Ascending aorta (tissue), 2 donors: ENCODE measurements at regions not wholly inside any gene's neighbourhood (a gene's known extent, or its start where the extent isn't known, plus 50 kb on each side); places are given as distances from the start of the nearest gene placed in this dataset.

Experiments used
- DNase-seq, 2 donors: peaks; one replicate each; pipeline ENCODE4 v3.0.0-alpha.2; 2019; ENCODE audit warnings: low spot score in 2 of 2
- H3K27ac ChIP-seq, 2 donors: fragments of 200-600 bp; sonication (generic); one replicate each; pipeline ENCODE4 v1.5.1; 2016 to 2017; ENCODE audit warnings: mild to moderate bottlenecking in 1 of 2
- H3K27me3 ChIP-seq: fragments of 200-600 bp; sonication (generic); one replicate; pipeline ENCODE4 v1.5.1; 2017
- H3K36me3 ChIP-seq, 2 donors: fragments of 200-600 bp; sonication (generic); one replicate each; pipeline ENCODE4 v1.5.1; 2016
- H3K4me1 ChIP-seq, 2 donors: fragments of 200-600 bp; sonication (generic); one replicate each; pipeline ENCODE4 v1.5.1; 2016 to 2017; ENCODE audit warnings: mild to moderate bottlenecking in 1 of 2
- H3K4me3 ChIP-seq, 2 donors: fragments of 200-600 bp; sonication (generic); one replicate each; pipeline ENCODE4 v1.5.1; 2016 to 2017; ENCODE audit warnings: mild to moderate bottlenecking in 1 of 2
- H3K9me3 ChIP-seq, 2 donors: fragments of 200-600 bp; sonication (generic); one replicate each; pipeline ENCODE4 v1.5.1; 2016
- CTCF ChIP-seq, 3 experiments: fragments of 200-600 bp in 2 of 3; fragments of 450-650 bp in 1 of 3; sonication (generic) in 2 of 3; IDR thresholded peaks; one replicate each; pipeline ENCODE4 v1.5.1; 2016 to 2019; ENCODE audit warnings: antibody characterized with exemption in 3 of 3, mild to moderate bottlenecking in 1 of 3, moderate library complexity in 1 of 3
- intact Hi-C: fragments of 100-400 bp; cut with DNase I; formaldehyde crosslinking; loops from one replicate; pipeline ENCODE4 v1.15.1; 2023

DNA sequence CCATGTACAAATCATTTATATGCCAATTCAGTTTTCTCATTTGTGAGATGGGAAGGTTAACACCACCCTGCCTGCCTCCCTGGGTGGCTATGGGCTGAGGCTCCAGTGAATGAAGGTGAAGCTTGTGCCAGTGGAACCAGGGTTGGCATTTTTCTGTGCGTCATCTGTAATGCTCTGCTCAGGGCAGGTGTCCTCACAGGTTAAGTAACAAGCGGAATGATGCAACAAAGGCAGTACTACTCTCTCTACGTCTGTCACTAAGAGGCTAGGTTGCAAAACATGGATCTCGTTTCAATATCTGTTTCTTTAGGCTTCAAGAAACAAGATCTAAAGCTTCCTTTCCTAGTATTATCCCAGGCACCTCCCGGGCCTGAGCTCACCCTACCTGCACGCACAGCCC, 67.0 kb upstream of the ZNF648 start:
- no peak for TF ChIP-seq CTCF (IDR thresholded peaks at IDR 0.05)
- H3K4me1 ChIP-seq: no peaks in the 10 kb centered on the region
- no peaks in the 10 kb centered on the region for H3K27me3 ChIP-seq
- no peaks in the 10 kb centered on the region for H3K36me3 ChIP-seq
- no peaks in the 10 kb centered on the region for H3K9me3 ChIP-seq
- no peak for DNase-seq
- no peak overlapping the region for H3K4me3 ChIP-seq
- H3K27ac ChIP-seq: no peak overlapping the region
- intact Hi-C loops: no loop called here

GRCh38 chr1:182127656-182128055, 66.1 kb upstream of the ZNF648 start:
- no peaks in the 10 kb centered on the region for H3K36me3 ChIP-seq
- H3K27me3 ChIP-seq: no peaks in the 10 kb centered on the region
- DNase-seq: no peak
- H3K4me3 ChIP-seq: no peak overlapping the region
- H3K27ac ChIP-seq: no peak overlapping the region
- no peaks in the 10 kb centered on the region for H3K4me1 ChIP-seq
- H3K9me3 ChIP-seq: no peaks in the 10 kb centered on the region
- no peak for TF ChIP-seq CTCF (IDR thresholded peaks at IDR 0.05)
- intact Hi-C loops: no loop called here

DNA sequence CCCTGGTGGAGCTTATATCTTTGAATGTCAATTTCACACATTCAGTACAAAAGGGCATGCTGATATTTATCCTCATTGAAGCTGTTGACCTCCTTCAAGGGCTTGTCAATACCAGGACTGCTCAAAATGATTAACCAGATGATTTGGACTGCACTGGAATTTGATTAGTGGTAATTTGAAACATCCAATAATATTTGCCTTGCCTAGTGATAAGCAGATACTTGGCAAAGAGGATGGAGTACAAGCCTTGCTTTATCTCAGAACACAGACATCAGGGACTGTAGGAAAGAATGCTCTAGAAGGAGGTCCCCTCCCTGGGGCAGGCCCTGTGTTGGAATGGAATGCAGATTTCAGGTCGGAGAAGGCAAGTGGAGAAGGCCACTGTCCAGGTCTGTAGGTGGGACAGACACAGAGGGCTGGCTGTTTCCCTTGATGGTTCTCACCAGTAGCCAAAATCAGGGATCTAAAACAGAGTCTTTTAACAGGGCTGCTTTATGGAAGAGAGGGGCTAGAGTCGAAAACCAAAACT, 64.8 kb upstream of the ZNF648 start:
- TF ChIP-seq CTCF (IDR thresholded peaks at IDR 0.05): no peak
- H3K27ac ChIP-seq: no peak overlapping the region
- no peaks in the 10 kb centered on the region for H3K27me3 ChIP-seq
- H3K4me1 ChIP-seq: no peaks in the 10 kb centered on the region
- H3K36me3 ChIP-seq: no peaks in the 10 kb centered on the region
- intact Hi-C loops: no loop called here
- no peaks in the 10 kb centered on the region for H3K9me3 ChIP-seq
- DNase-seq: no peak
- no peak overlapping the region for H3K4me3 ChIP-seq

DNA sequence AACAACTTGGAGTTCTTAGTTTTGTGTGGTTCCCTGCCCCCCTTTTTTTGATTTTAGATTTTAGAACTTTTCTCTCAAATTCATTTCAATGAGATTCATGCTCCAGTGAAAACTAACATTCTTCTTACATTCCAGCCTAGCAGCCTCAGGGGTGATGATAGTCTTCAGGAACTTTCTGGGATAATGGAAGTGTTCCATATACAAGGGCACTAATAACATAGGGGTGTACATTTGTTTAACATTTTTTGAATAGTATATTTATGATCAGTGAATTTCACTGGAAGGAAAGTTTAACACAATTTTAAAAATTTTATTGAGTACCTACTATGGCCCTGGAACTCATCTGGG, 61.4 kb upstream of the ZNF648 start:
- no peak for TF ChIP-seq CTCF (IDR thresholded peaks at IDR 0.05)
- intact Hi-C loops: no loop called here

DNA sequence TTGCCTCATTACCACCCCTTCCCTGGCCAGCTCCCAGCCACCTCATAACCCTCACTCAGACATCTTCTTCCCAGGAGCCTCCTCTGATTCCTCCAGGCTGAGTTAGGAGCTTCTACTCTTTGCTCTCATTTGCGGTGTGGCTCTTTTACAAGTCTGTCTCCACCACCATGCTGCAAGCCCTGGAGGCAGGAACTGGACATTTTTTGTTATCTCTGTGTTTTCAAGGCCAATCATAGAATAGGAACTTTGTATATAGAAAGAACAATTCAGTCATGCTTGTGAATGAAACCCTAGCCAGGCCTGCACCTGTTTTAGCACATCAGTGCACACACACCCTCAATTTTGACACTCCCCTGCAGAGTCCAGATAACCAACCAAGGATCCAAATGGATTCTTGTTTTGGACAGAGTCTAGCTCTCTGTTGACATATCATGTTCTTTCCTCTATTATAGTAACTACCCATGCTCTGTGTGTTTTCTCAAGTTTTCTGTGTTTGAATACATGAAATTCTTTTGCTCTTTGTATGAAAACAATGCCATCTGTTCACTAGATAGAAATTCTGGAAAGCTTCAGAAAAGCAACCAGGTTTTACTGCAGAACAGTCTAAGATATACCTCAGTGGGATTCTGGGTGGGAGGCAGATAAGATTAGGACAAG, 60.9 kb upstream of the ZNF648 start:
- no peak overlapping the region for H3K27ac ChIP-seq
- DNase-seq: no peak
- no peak for TF ChIP-seq CTCF (IDR thresholded peaks at IDR 0.05)
- H3K36me3 ChIP-seq: no peaks in the 10 kb centered on the region
- no peaks in the 10 kb centered on the region for H3K4me1 ChIP-seq
- no peaks in the 10 kb centered on the region for H3K27me3 ChIP-seq
- H3K9me3 ChIP-seq: no peaks in the 10 kb centered on the region
- intact Hi-C loops: no loop called here
- no peak overlapping the region for H3K4me3 ChIP-seq

More for the DNA sequence above, 61.4 kb upstream of the ZNF648 start:
- H3K27ac ChIP-seq: no peak overlapping the region
- no peaks in the 10 kb centered on the region for H3K36me3 ChIP-seq
- H3K4me3 ChIP-seq: no peak overlapping the region
- DNase-seq: no peak
- no peaks in the 10 kb centered on the region for H3K4me1 ChIP-seq
- H3K9me3 ChIP-seq: no peaks in the 10 kb centered on the region
- no peaks in the 10 kb centered on the region for H3K27me3 ChIP-seq

GRCh38 chr1:182121787-182122186, 60.3 kb upstream of the ZNF648 start:
- H3K27ac ChIP-seq: no peak overlapping the region

More at GRCh38 chr1:182121787-182122186, 60.3 kb upstream of the ZNF648 start:
- H3K4me3 ChIP-seq: no peak overlapping the region
- H3K4me1 ChIP-seq: no peaks in the 10 kb centered on the region
- no peak for TF ChIP-seq CTCF (IDR thresholded peaks at IDR 0.05)
- H3K36me3 ChIP-seq: no peaks in the 10 kb centered on the region
- intact Hi-C loops: no loop called here
- no peaks in the 10 kb centered on the region for H3K27me3 ChIP-seq
- DNase-seq: no peak
- H3K9me3 ChIP-seq: no peaks in the 10 kb centered on the region
